Kidney (tissue), 13 donors: ENCODE measurements at regions not wholly inside any gene's neighbourhood (a gene's known extent, or its start where the extent isn't known, plus 50 kb on each side); places are given as distances from the start of the nearest gene placed in this dataset.

Source experiments
- DNase-seq, 5 donors: peaks; one replicate each; pipeline ENCODE4 v3.0.0-alpha.2; 2013 to 2020
- FAIRE-seq: peaks from 2 replicates; lab custom pipeline; 2012; peaks lifted over from hg19 to GRCh38; lab: Jason Lieb, UNC
- H3K27ac ChIP-seq, 2 donors: one replicate each; pipeline ENCODE4 v1.7.0; 2013; ENCODE audit warnings: low read depth in 2 of 2, low read length in 2 of 2, inconsistent platforms in 1 of 2
- H3K27me3 ChIP-seq: one replicate; pipeline ENCODE4 v1.7.1; 2013; ENCODE audit warnings: low read length, inconsistent platforms; ENCODE audit not compliant: control insufficient read depth, insufficient read depth
- H3K36me3 ChIP-seq, 3 donors: one replicate each; pipeline versions ENCODE4 v1.7.0 to v1.7.1; 2013; ENCODE audit warnings: low read length in 3 of 3, control low read depth in 1 of 3, inconsistent platforms in 1 of 3; ENCODE audit not compliant: insufficient read depth in 3 of 3, control insufficient read depth in 2 of 3
- H3K4me1 ChIP-seq, 3 donors: one replicate each; pipeline versions ENCODE4 v1.7.0 to v1.7.1; 2013; ENCODE audit warnings: low read length in 3 of 3, inconsistent platforms in 1 of 3, low read depth in 1 of 3; ENCODE audit not compliant: control insufficient read depth in 2 of 3, insufficient read depth in 2 of 3
- H3K4me3 ChIP-seq, 3 donors: one replicate each; pipeline versions ENCODE4 v1.7.0 to v1.8.1; 2013; ENCODE audit warnings: low read length in 3 of 3, control low read depth in 1 of 3, inconsistent platforms in 1 of 3
- H3K9ac ChIP-seq, 3 donors: one replicate each; pipeline versions ENCODE4 v1.7.0 to v1.7.1; 2013; ENCODE audit warnings: low read length in 3 of 3, control low read depth in 1 of 3, inconsistent platforms in 1 of 3
- H3K9me3 ChIP-seq, 3 donors: one replicate each; pipeline versions ENCODE4 v1.7.0 to v1.7.1; 2013; ENCODE audit warnings: low read length in 3 of 3, control low read depth in 1 of 3, inconsistent platforms in 1 of 3; ENCODE audit not compliant: control insufficient read depth in 2 of 3, insufficient read depth in 1 of 3
- intact Hi-C: fragments of 100-400 bp; cut with DNase I; formaldehyde crosslinking; loops from one replicate; pipeline ENCODE4 v1.11.1; 2022
- TF ChIP-seq, protein P1 (sequence below): IDR thresholded peaks from 3 replicates; pipeline ENCODE4 v1.5.1; 2012; ENCODE audit warnings: mild to moderate bottlenecking, moderate library complexity, borderline replicate concordance; ENCODE audit not compliant: insufficient read depth; ENCODE audit errors: extremely low read depth
- donor health status: control.
- donor health status: control.
- donor health status: control.
- donor health status: control.
- donor health status: control.
- donor health status: DM: yes; HTN: yes; CAD: no.
- donor health status: Normal renal cell carcinoma (clear cell type).

DNA sequence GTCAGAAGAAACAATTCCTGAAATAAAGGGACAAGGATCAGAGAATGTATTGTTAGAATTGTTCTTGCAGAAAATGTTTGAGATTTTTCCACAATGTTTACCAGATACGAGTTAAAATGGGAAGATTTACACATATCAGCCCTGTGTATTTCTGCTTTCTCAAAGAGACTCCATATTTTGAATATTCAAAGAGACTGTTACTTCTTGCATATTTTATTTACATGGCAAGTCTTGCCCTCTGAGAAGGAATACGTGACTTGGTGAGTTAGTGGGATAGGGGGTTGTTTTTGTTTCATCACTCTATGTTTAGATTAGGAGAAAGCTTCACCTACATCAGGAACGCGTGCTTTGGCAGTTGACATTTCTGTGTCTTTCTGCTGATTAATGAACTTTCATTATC, 56.1 kb upstream of the ZDHHC17 start:
- FAIRE-seq = no peak
- intact Hi-C loops = no loop called here
- no peaks in the 10 kb centered on the region for H3K27me3 ChIP-seq
- H3K9me3 ChIP-seq = no peaks in the 10 kb centered on the region
- H3K27ac ChIP-seq = no peak overlapping the region
- H3K4me3 ChIP-seq = no peak overlapping the region
- DNase-seq = no peak
- no peaks in the 10 kb centered on the region for H3K4me1 ChIP-seq
- no peak overlapping the region for H3K9ac ChIP-seq
- TF ChIP-seq, protein P1, sequence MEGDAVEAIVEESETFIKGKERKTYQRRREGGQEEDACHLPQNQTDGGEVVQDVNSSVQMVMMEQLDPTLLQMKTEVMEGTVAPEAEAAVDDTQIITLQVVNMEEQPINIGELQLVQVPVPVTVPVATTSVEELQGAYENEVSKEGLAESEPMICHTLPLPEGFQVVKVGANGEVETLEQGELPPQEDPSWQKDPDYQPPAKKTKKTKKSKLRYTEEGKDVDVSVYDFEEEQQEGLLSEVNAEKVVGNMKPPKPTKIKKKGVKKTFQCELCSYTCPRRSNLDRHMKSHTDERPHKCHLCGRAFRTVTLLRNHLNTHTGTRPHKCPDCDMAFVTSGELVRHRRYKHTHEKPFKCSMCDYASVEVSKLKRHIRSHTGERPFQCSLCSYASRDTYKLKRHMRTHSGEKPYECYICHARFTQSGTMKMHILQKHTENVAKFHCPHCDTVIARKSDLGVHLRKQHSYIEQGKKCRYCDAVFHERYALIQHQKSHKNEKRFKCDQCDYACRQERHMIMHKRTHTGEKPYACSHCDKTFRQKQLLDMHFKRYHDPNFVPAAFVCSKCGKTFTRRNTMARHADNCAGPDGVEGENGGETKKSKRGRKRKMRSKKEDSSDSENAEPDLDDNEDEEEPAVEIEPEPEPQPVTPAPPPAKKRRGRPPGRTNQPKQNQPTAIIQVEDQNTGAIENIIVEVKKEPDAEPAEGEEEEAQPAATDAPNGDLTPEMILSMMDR = no peak
- no peaks in the 10 kb centered on the region for H3K36me3 ChIP-seq

DNA sequence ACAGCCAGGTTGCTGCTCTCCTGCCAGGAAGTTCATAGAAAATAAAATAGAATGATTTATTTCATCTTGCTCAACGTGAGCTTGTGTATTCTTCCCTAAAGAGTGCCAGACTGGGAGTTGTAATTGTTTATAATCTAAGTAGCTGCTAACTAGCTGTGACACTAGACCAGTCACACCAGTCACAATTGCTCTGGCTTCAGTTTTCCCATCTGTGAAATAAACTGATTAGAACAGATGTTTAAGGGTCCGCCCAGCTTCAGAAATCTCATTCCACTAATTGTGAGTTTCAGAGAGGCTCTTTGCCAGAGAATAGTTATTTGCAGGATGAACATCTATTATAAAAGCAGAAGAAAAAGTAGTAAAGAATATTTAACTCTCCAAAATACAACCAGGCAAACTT, 55.6 kb upstream of the ZDHHC17 start:
- Histone ChIP-seq H3K27ac (no peak overlapping the region), H3K4me1 (no peaks in the 10 kb centered on the region)
- intact Hi-C loops = no loop called here

DNA sequence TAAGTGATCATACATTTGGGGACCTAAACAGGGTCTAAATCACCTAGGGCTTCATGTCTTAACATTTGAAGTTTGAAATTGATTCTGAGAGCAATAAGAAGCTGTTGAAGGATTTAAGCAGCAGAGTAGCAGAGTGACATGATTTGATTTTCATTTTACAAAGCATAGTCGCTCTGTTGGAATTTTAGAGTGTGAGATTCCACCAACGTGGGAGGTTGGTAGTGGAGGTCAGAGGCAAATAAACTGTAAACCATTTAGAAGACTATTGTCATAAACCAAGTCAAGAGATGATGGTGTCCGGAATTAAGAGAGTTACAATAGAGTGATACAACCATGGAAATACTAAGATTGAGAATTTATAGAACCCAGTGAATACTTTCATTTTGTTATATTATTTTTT, 52.7 kb upstream of the ZDHHC17 start:
- Histone ChIP-seq H3K27ac (no peak overlapping the region), H3K36me3 (no peaks in the 10 kb centered on the region), H3K9me3 (no peaks in the 10 kb centered on the region), H3K4me1 (no peaks in the 10 kb centered on the region), H3K27me3 (no peaks in the 10 kb centered on the region), H3K4me3 (no peak overlapping the region), H3K9ac (no peak overlapping the region)
- no peak for DNase-seq
- no peak for FAIRE-seq
- intact Hi-C loops = no loop called here
- TF ChIP-seq, protein P1 = no peak

More for the DNA sequence above, 55.6 kb upstream of the ZDHHC17 start:
- Histone ChIP-seq H3K9ac (no peak overlapping the region), H3K9me3 (no peaks in the 10 kb centered on the region), H3K4me3 (no peak overlapping the region), H3K27me3 (no peaks in the 10 kb centered on the region), H3K36me3 (no peaks in the 10 kb centered on the region)
- FAIRE-seq (no peak), DNase-seq (no peak)
- TF ChIP-seq, protein P1 = no peak

DNA sequence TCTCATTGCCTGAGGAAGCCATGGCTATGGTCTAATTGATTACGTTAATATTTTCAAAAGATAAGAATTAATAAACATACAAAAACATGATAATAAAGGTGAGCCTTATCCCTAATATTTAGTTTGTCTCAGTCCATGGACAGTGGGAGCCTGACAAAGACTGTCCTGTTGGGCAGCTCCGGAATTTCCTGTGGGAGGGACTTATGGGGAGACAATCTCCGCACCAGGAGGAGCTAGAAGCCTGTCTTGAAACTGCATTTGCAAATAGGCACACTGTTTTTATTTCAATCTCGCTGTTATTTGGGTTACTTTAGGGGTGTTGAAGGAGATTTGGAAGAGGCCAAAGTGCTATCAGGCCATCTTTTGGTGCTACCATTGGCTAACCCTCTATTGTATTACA, 50.8 kb upstream of the ZDHHC17 start:
- H3K9me3 ChIP-seq = no peaks in the 10 kb centered on the region
- intact Hi-C loops = no loop called here
- no peaks in the 10 kb centered on the region for H3K27me3 ChIP-seq
- H3K4me3 ChIP-seq = no peak overlapping the region
- FAIRE-seq (no peak), DNase-seq (no peak)
- no peaks in the 10 kb centered on the region for H3K36me3 ChIP-seq
- TF ChIP-seq, protein P1 = no peak
- H3K9ac ChIP-seq = no peak overlapping the region
- no peaks in the 10 kb centered on the region for H3K4me1 ChIP-seq
- no peak overlapping the region for H3K27ac ChIP-seq
